Dermis microvascular lymphatic vessel endothelial cell (primary cell): ENCODE measurements at regions not wholly inside any gene's neighbourhood (a gene's known extent, or its start where the extent isn't known, plus 50 kb on each side); places are given as distances from the start of the nearest gene placed in this dataset.

ENCODE experiments used
- DNase-seq, 2 donors: peaks; one replicate each; pipeline versions ENCODE4 v3.0.0 to v3.0.0-alpha.2; 2010; ENCODE audit warnings: low read depth in 2 of 2

- no peak for DNase-seq
These were observed 553.9 kb upstream of the ARGLU1 start for GRCh38 chr13:107121793-107122192.

GRCh38 chr13:107119989-107120881 is 552.3 kb upstream of the ARGLU1 start:
- no peak for DNase-seq

GRCh38 chr13:107118506-107118905 is 550.6 kb upstream of the ARGLU1 start:
- DNase-seq = no peak

- no peak for DNase-seq
These were observed 549.5 kb upstream of the ARGLU1 start for GRCh38 chr13:107117327-107118012.

GRCh38 chr13:107113387-107113786 is 545.5 kb upstream of the ARGLU1 start:
- no peak for DNase-seq

GRCh38 chr13:107111248-107111647 is 543.3 kb upstream of the ARGLU1 start:
- no peak for DNase-seq

GRCh38 chr13:107104631-107105030 is 536.7 kb upstream of the ARGLU1 start:
- DNase-seq = no peak

GRCh38 chr13:107102676-107103075 is 534.7 kb upstream of the ARGLU1 start:
- DNase-seq = peak in 1 of 2 donors; percentile 19

- no peak for DNase-seq
These were observed 531.7 kb upstream of the ARGLU1 start for GRCh38 chr13:107099661-107100060.

GRCh38 chr13:107097916-107098315 is 530.0 kb upstream of the ARGLU1 start:
- DNase-seq = no peak

- no peak for DNase-seq
These were observed 527.9 kb upstream of the ARGLU1 start for GRCh38 chr13:107095876-107096275.

GRCh38 chr13:107091861-107092260 is 523.9 kb upstream of the ARGLU1 start:
- no peak for DNase-seq

GRCh38 chr13:107091428-107091827 is 523.5 kb upstream of the ARGLU1 start:
- DNase-seq = no peak

GRCh38 chr13:107088061-107088460 is 520.1 kb upstream of the ARGLU1 start:
- DNase-seq = no peak

GRCh38 chr13:107079423-107080049 is 511.6 kb upstream of the ARGLU1 start:
- DNase-seq = no peak

- DNase-seq = no peak
These were observed 510.4 kb upstream of the ARGLU1 start for GRCh38 chr13:107078229-107078765.

- DNase-seq = no peak
These were observed 508.9 kb upstream of the ARGLU1 start for GRCh38 chr13:107076801-107077200.

GRCh38 chr13:107075576-107075975 is 507.6 kb upstream of the ARGLU1 start:
- DNase-seq = no peak

GRCh38 chr13:107070792-107071191 is 502.9 kb upstream of the ARGLU1 start:
- DNase-seq = no peak

GRCh38 chr13:107069108-107069776 is 501.3 kb upstream of the ARGLU1 start:
- no peak for DNase-seq

- no peak for DNase-seq
These were observed 499.4 kb upstream of the ARGLU1 start for GRCh38 chr13:107067381-107067780.

- no peak for DNase-seq
These were observed 498.4 kb upstream of the ARGLU1 start for GRCh38 chr13:107066355-107066754.
